Upper lobe of left lung (tissue), 6 donors: ENCODE measurements at regions not wholly inside any gene's neighbourhood (a gene's known extent, or its start where the extent isn't known, plus 50 kb on each side); places are given as distances from the start of the nearest gene placed in this dataset.
"Not testable (repeated sequence)": the region's sequence is repeated elsewhere in the genome, so short reads cannot be mapped to it uniquely, and the experiment has no call there.

Experiments
- ATAC-seq, 2 donors: fragments of 200-7000 bp; cut with Tn5 transposase; one replicate each; pipeline ENCODE4 v1.9.1; 2022; ENCODE audit warnings: mild to moderate bottlenecking in 2 of 2, moderate library complexity in 2 of 2; ENCODE audit not compliant: low FRiP score in 2 of 2
- DNase-seq, 2 donors: peaks; one replicate each; pipeline ENCODE4 v3.0.0-alpha.2; 2019 to 2020
- H3K27ac ChIP-seq, 4 donors: fragments of 200-600 bp; sonication (generic); one replicate each; pipeline ENCODE4 v1.5.1; 2016 to 2019
- H3K27me3 ChIP-seq, 4 donors: fragments of 200-600 bp; sonication (generic); one replicate each; pipeline ENCODE4 v1.5.1; 2017 to 2019
- H3K36me3 ChIP-seq, 4 donors: fragments of 200-600 bp; sonication (generic); one replicate each; pipeline ENCODE4 v1.5.1; 2016 to 2019
- H3K4me1 ChIP-seq, 4 donors: fragments of 200-600 bp; sonication (generic); one replicate each; pipeline ENCODE4 v1.5.1; 2018 to 2019
- H3K4me3 ChIP-seq, 4 donors: fragments of 200-600 bp; sonication (generic); one replicate each; pipeline ENCODE4 v1.5.1; 2017 to 2019; ENCODE audit warnings: mild to moderate bottlenecking in 2 of 4, moderate library complexity in 1 of 4
- H3K9me3 ChIP-seq, 4 donors: fragments of 200-600 bp; sonication (generic); one replicate each; pipeline ENCODE4 v1.5.1; 2018 to 2019
- EP300 ChIP-seq, 4 donors: sonication (generic); formaldehyde crosslinking; IDR thresholded peaks; one replicate each; pipeline ENCODE4 v1.5.1; 2017; ENCODE audit warnings: antibody characterized with exemption in 4 of 4, control low read depth in 2 of 4
- POLR2A ChIP-seq, 4 donors: fragments of 450-650 bp; IDR thresholded peaks; one replicate each; pipeline ENCODE4 v1.5.1; 2016 to 2017; ENCODE audit warnings: antibody characterized with exemption in 4 of 4, mild to moderate bottlenecking in 2 of 4
- POLR2AphosphoS5 ChIP-seq, 2 donors: sonication (generic); formaldehyde crosslinking; IDR thresholded peaks; one replicate each; pipeline ENCODE4 v1.5.1; 2017; ENCODE audit warnings: antibody characterized with exemption in 2 of 2
- WGBS, 2 donors: methylation state at CpG; one replicate each; pipeline ENCODE4 v1.1.5; 2017 to 2018; 5-methylcytosine and 5-hydroxymethylcytosine counted together
- TF ChIP-seq, protein P1 (sequence below), 6 experiments: fragments of 450-650 bp in 4 of 6; fragments of 200-600 bp in 2 of 6; sonication (generic) in 2 of 6; IDR thresholded peaks; one replicate each; pipeline ENCODE4 v1.5.1; 2016 to 2019; ENCODE audit warnings: antibody characterized with exemption in 6 of 6
- donor health status: DM: no; HTN: no; CAD: no; lungs with moderate emphysema.
- donor health status: DM: no; HTN: yes; CAD: no; lungs with severe emphysema.

GRCh38 chr1:125118147-125118993 is 3933.6 kb downstream of the SRGAP2C start:
- Histone ChIP-seq H3K4me3 (no peak overlapping the region), H3K27me3 (no peaks in the 10 kb centered on the region), H3K27ac (no peak overlapping the region), H3K9me3 (peaks cover 0 to 42% (median 10%) of the 10 kb centered on the region in 4 donors), H3K4me1 (no peaks in the 10 kb centered on the region), H3K36me3 (no peaks in the 10 kb centered on the region)
- TF ChIP-seq POLR2A (IDR thresholded peaks at IDR 0.05) (no peak), POLR2AphosphoS5 (IDR thresholded peaks at IDR 0.05) (no peak), EP300 (IDR thresholded peaks at IDR 0.05) (no peak)
- TF ChIP-seq, protein P1, sequence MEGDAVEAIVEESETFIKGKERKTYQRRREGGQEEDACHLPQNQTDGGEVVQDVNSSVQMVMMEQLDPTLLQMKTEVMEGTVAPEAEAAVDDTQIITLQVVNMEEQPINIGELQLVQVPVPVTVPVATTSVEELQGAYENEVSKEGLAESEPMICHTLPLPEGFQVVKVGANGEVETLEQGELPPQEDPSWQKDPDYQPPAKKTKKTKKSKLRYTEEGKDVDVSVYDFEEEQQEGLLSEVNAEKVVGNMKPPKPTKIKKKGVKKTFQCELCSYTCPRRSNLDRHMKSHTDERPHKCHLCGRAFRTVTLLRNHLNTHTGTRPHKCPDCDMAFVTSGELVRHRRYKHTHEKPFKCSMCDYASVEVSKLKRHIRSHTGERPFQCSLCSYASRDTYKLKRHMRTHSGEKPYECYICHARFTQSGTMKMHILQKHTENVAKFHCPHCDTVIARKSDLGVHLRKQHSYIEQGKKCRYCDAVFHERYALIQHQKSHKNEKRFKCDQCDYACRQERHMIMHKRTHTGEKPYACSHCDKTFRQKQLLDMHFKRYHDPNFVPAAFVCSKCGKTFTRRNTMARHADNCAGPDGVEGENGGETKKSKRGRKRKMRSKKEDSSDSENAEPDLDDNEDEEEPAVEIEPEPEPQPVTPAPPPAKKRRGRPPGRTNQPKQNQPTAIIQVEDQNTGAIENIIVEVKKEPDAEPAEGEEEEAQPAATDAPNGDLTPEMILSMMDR (IDR thresholded peaks at IDR 0.05) = no peak
- WGBS, 2 donors = 64 to 65% methylated on average over 62 to 93 of the region's 93 CpGs
- DNase-seq = peak in 1 of 2 donors; percentile 64
- ATAC-seq = no peak

DNA sequence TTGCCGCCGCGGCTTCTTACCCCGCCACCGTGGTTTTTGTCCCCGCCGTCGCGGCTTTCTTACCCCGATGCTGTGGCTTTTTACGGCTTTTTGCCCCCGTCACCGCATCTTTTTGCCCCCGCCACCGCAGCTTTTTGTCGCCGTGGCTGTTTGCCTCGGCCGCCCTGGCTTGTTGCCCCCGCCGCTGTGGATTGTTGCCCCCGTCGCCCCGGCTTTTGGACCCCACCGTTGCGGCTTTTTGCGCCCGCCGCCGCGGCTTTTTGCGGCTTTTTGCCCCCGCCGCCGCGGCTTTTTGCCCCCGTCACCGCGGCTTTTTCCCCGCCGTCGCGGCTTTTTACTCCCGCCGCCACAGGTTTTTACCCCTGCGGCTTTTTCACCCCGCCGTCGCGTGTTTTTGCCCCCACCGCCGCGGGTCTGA is 3934.3 kb downstream of the SRGAP2C start:
- H3K4me1 ChIP-seq = no peaks in the 10 kb centered on the region
- H3K27me3 ChIP-seq = no peaks in the 10 kb centered on the region
- H3K4me3 ChIP-seq = no peak overlapping the region
- peaks cover 0 to 46% (median 12%) of the 10 kb centered on the region in 4 donors for H3K9me3 ChIP-seq
- DNase-seq = peak in 1 of 2 donors; percentile 66
- H3K27ac ChIP-seq = no peak overlapping the region
- H3K36me3 ChIP-seq = no peaks in the 10 kb centered on the region
- 69 to 75% methylated on average over 37 to 53 of the region's 53 CpGs for WGBS, 2 donors
- no peak for TF ChIP-seq POLR2A (IDR thresholded peaks at IDR 0.05)
- TF ChIP-seq, protein P1 (IDR thresholded peaks at IDR 0.05) = no peak
- no peak for TF ChIP-seq EP300 (IDR thresholded peaks at IDR 0.05)
- no peak for TF ChIP-seq POLR2AphosphoS5 (IDR thresholded peaks at IDR 0.05)
- no peak for ATAC-seq

- H3K27me3 ChIP-seq, ATAC-seq, H3K36me3 ChIP-seq, H3K4me3 ChIP-seq, H3K4me1 ChIP-seq, H3K27ac ChIP-seq: not testable (repeated sequence)
- H3K9me3 ChIP-seq = peaks cover 0 to 46% (median 14%) of the 10 kb centered on the region in 4 donors
- 85 to 91% methylated on average over 9 to 16 of the region's 30 CpGs for WGBS, 2 donors
- peak in 1 of 2 donors; percentile 62 for DNase-seq
These were observed 3934.9 kb downstream of the SRGAP2C start for GRCh38 chr1:125119566-125120205.

DNA sequence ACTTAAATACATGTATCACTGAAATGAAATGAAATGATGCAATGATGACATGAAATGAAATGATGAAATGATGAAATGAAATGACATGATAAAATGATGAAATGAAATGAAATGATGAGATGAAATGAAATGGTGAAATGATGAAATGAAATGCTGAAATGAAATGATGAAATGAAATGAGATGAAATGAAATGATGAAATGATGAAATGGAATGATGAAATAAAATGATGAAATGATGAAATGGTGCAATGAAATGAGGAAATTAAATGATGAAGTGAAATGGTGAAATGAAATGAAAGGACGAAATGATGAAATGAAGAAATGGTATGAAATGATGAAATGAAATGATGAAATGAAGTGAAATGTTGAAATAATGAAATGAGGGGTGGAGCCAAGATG is 3937.8 kb downstream of the SRGAP2C start:
- H3K27ac ChIP-seq, H3K4me1 ChIP-seq, DNase-seq, H3K36me3 ChIP-seq, H3K4me3 ChIP-seq, ATAC-seq, H3K27me3 ChIP-seq: not testable (repeated sequence)
- peaks cover 0 to 46% (median 14%) of the 10 kb centered on the region in 4 donors for H3K9me3 ChIP-seq
- WGBS, 2 donors = 67% methylated on average over 1 of the region's 1 CpG; no CpG with 5 or more reads in 1 of the 2 donors
